ENCODE measurements at regions not wholly inside any gene's neighbourhood (a gene's known extent, or its start where the extent isn't known, plus 50 kb on each side); places are given as distances from the start of the nearest gene placed in this dataset.
A peak's percentile ranks its signal among the peaks of the same experiment; 100 is the strongest.
"Not testable (repeated sequence)": the region's sequence is repeated elsewhere in the genome, so short reads cannot be mapped to it uniquely, and the experiment has no call there.

DNA sequence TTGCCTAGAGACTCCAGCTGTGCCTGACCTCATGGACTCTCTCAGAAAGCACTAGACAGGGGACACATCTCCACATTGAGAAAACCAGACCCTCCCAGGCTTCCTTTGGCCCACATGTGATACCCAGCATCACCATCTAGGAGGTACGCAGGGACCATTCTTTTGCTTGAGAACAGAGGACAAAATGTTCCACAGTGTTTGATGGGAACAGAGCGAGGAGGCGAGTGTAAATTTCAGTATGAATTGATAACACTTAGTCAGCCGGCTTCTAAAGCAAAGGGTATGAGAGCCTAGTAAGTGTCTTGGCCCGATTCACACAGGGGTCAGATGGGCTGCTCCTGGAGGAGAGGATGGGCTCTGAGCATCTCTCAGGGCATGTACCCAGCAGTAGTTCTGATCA is 1052.4 kb downstream of the BCL11B start:
- Histone ChIP-seq H3K36me3 (ENCODE audit: control insufficient read depth in 2 of 2, insufficient read depth in 2 of 2, low read length in 1 of 2) (no peaks in the 10 kb centered on the region), H3K9me3 (ENCODE audit: control insufficient read depth in 2 of 2, insufficient read depth in 1 of 2, low read length in 1 of 2) (peaks cover 0 to 3% of the 10 kb centered on the region in 2 donors), H3K27me3 (ENCODE audit: control insufficient read depth in 2 of 2, insufficient read depth in 1 of 2, low read length in 1 of 2) (no peaks in the 10 kb centered on the region), H3K27ac (ENCODE audit: low read depth in 1 of 2, low read length in 1 of 2) (no peak overlapping the region), H3K4me3 (ENCODE audit: low read length in 2 of 2) (no peak overlapping the region), H3K4me1 (ENCODE audit: control insufficient read depth in 2 of 2, insufficient read depth in 2 of 2, low read length in 2 of 2) (peaks cover 26 to 65% of the 10 kb centered on the region in 2 donors)
- WGBS = 96% methylated on average over 5 of the region's 5 CpGs
- DNase-seq (ENCODE audit: low read depth in 6 of 9, low spot score in 9 of 9) = no peak

DNA sequence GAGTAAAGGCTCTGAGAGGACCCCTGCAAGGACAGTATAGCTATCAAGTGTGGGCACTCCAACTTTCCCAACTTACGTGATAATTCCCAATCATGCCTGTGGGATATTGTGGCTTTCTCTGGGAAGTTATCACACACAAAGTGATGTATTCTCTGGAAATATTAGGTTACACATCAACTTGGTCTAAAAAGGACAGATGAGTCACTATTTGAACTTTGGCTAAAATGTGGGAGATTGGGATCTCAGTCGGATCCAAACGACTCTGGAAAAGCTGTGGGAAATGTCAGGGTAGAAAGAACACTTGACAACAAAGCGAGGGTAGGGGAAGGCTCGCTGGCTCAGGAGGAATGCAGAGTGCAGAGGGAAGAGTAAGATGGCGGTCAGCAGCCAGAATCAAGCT is 1048.9 kb downstream of the BCL11B start:
- Histone ChIP-seq H3K4me1 (ENCODE audit: control insufficient read depth in 2 of 2, insufficient read depth in 2 of 2, low read length in 2 of 2) (peaks cover 24 to 68% of the 10 kb centered on the region in 2 donors), H3K36me3 (ENCODE audit: control insufficient read depth in 2 of 2, insufficient read depth in 2 of 2, low read length in 1 of 2) (no peaks in the 10 kb centered on the region), H3K9me3 (ENCODE audit: control insufficient read depth in 2 of 2, insufficient read depth in 1 of 2, low read length in 1 of 2) (peaks cover 0 to 3% of the 10 kb centered on the region in 2 donors), H3K4me3 (ENCODE audit: low read length in 2 of 2) (no peak overlapping the region), H3K27ac (ENCODE audit: low read depth in 1 of 2, low read length in 1 of 2) (peak overlapping the region; percentile 80 to 83), H3K27me3 (ENCODE audit: control insufficient read depth in 2 of 2, insufficient read depth in 1 of 2, low read length in 1 of 2) (no peaks in the 10 kb centered on the region)
- 97% methylated on average over 6 of the region's 6 CpGs for WGBS
- DNase-seq (ENCODE audit: low read depth in 6 of 9, low spot score in 9 of 9) = no peak

GRCh38 chr14:98223710-98224109 is 1048.3 kb downstream of the BCL11B start:
- WGBS = 47% methylated on average over 4 of the region's 4 CpGs
- not testable (repeated sequence) for H3K27me3 ChIP-seq (ENCODE audit: control insufficient read depth in 2 of 2, insufficient read depth in 1 of 2, low read length in 1 of 2); H3K4me3 ChIP-seq (ENCODE audit: low read length in 2 of 2); H3K9me3 ChIP-seq (ENCODE audit: control insufficient read depth in 2 of 2, insufficient read depth in 1 of 2, low read length in 1 of 2); H3K36me3 ChIP-seq (ENCODE audit: control insufficient read depth in 2 of 2, insufficient read depth in 2 of 2, low read length in 1 of 2)
- peak overlapping the region; percentile 80 to 83 for H3K27ac ChIP-seq (ENCODE audit: low read depth in 1 of 2, low read length in 1 of 2)
- H3K4me1 ChIP-seq (ENCODE audit: control insufficient read depth in 2 of 2, insufficient read depth in 2 of 2, low read length in 2 of 2) = peaks cover 24 to 68% of the 10 kb centered on the region in 2 donors
- DNase-seq (ENCODE audit: low read depth in 6 of 9, low spot score in 9 of 9) = peak in 7 of 9 donors; percentile 59 to 93 (median 80)

GRCh38 chr14:98226411-98226810 is 1045.6 kb downstream of the BCL11B start:
- peaks cover 0 to 3% of the 10 kb centered on the region in 2 donors for H3K9me3 ChIP-seq (ENCODE audit: control insufficient read depth in 2 of 2, insufficient read depth in 1 of 2, low read length in 1 of 2)
- H3K4me1 ChIP-seq (ENCODE audit: control insufficient read depth in 2 of 2, insufficient read depth in 2 of 2, low read length in 2 of 2) = peaks cover 27 to 79% of the 10 kb centered on the region in 2 donors
- DNase-seq (ENCODE audit: low read depth in 6 of 9, low spot score in 9 of 9) = no peak
- no peaks in the 10 kb centered on the region for H3K36me3 ChIP-seq (ENCODE audit: control insufficient read depth in 2 of 2, insufficient read depth in 2 of 2, low read length in 1 of 2)
- no peak overlapping the region for H3K4me3 ChIP-seq (ENCODE audit: low read length in 2 of 2)
- H3K27ac ChIP-seq (ENCODE audit: low read depth in 1 of 2, low read length in 1 of 2) = peak overlapping the region; percentile 20 to 58
- WGBS = 84% methylated on average over 8 of the region's 8 CpGs
- no peaks in the 10 kb centered on the region for H3K27me3 ChIP-seq (ENCODE audit: control insufficient read depth in 2 of 2, insufficient read depth in 1 of 2, low read length in 1 of 2)

- Histone ChIP-seq H3K4me3 (ENCODE audit: low read length in 2 of 2) (no peak overlapping the region), H3K4me1 (ENCODE audit: control insufficient read depth in 2 of 2, insufficient read depth in 2 of 2, low read length in 2 of 2) (peaks cover 27 to 79% of the 10 kb centered on the region in 2 donors), H3K36me3 (ENCODE audit: control insufficient read depth in 2 of 2, insufficient read depth in 2 of 2, low read length in 1 of 2) (no peaks in the 10 kb centered on the region), H3K9me3 (ENCODE audit: control insufficient read depth in 2 of 2, insufficient read depth in 1 of 2, low read length in 1 of 2) (peaks cover 0 to 3% of the 10 kb centered on the region in 2 donors), H3K27me3 (ENCODE audit: control insufficient read depth in 2 of 2, insufficient read depth in 1 of 2, low read length in 1 of 2) (no peaks in the 10 kb centered on the region), H3K27ac (ENCODE audit: low read depth in 1 of 2, low read length in 1 of 2) (peak overlapping the region; percentile 13 to 74)
- DNase-seq (ENCODE audit: low read depth in 6 of 9, low spot score in 9 of 9) = peak in 1 of 9 donors; percentile 50
- WGBS = 85% methylated on average over 12 of the region's 12 CpGs
These were observed 1044.8 kb downstream of the BCL11B start for GRCh38 chr14:98227000-98227726.

DNA sequence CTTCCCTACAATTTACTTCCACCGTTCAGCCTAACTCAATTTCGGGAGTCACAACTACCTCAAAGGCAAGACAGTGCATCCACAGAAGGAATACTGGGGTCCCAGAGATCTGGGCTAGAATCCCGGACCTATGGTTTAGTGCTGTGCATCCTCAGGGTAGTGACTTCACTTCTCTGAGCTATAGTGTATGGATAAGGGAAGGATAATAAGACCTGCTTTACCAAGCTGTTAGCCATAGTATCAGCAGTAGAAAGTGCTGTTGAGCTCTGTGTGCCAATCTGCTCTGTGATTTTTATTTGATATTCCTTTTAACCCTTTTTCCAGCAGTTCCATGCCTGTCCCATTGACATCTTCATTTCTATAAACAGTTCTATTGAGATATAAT is 1044.3 kb downstream of the BCL11B start:
- DNase-seq (ENCODE audit: low read depth in 6 of 9, low spot score in 9 of 9) = no peak
- no peak overlapping the region for H3K4me3 ChIP-seq (ENCODE audit: low read length in 2 of 2)
- H3K27ac ChIP-seq (ENCODE audit: low read depth in 1 of 2, low read length in 1 of 2) = peak overlapping the region in 1 of 2 donors; percentile 74
- WGBS = 95% methylated on average over 3 of the region's 3 CpGs
- H3K36me3 ChIP-seq (ENCODE audit: control insufficient read depth in 2 of 2, insufficient read depth in 2 of 2, low read length in 1 of 2) = no peaks in the 10 kb centered on the region
- H3K9me3 ChIP-seq (ENCODE audit: control insufficient read depth in 2 of 2, insufficient read depth in 1 of 2, low read length in 1 of 2) = peaks cover 0 to 3% of the 10 kb centered on the region in 2 donors
- H3K4me1 ChIP-seq (ENCODE audit: control insufficient read depth in 2 of 2, insufficient read depth in 2 of 2, low read length in 2 of 2) = peaks cover 27 to 77% of the 10 kb centered on the region in 2 donors
- no peaks in the 10 kb centered on the region for H3K27me3 ChIP-seq (ENCODE audit: control insufficient read depth in 2 of 2, insufficient read depth in 1 of 2, low read length in 1 of 2)

DNA sequence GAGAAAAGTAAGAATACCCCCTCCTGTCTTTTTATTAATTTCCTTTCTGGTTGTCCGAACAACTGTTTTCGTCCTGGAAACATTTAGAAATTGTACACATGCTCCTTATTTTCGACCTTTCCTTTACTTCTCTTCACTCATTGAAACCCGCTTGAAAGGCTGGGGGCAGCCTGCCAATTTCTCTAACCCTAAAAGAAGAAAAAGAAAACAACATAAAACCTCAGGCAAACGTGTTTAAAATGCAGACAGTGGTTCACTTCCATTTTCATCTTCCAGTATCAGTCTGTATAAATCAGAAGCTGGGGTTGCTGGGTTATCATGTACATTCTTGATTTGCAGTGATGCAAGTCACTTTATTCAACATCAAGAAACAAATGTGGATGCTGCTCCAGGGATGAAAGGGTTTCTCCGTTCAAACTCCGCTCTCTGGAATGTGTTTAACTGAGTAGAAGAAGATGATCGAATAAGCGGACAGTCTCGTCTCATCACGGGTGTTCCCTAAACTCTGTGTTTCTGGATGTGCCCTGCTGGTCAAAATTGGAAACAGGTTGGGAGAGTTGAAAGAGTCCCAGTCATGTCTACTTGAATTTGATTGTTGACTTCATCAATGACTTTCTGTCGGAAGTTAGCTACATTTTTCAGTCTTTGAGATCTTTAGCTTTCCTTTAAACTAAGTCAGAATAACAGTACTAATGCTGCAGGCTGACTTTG is 1042.2 kb downstream of the BCL11B start:
- DNase-seq (ENCODE audit: low read depth in 6 of 9, low spot score in 9 of 9) = no peak
- Histone ChIP-seq H3K4me3 (ENCODE audit: low read length in 2 of 2) (no peak overlapping the region), H3K27me3 (ENCODE audit: control insufficient read depth in 2 of 2, insufficient read depth in 1 of 2, low read length in 1 of 2) (no peaks in the 10 kb centered on the region), H3K9me3 (ENCODE audit: control insufficient read depth in 2 of 2, insufficient read depth in 1 of 2, low read length in 1 of 2) (no peaks in the 10 kb centered on the region), H3K4me1 (ENCODE audit: control insufficient read depth in 2 of 2, insufficient read depth in 2 of 2, low read length in 2 of 2) (peaks cover 18 to 60% of the 10 kb centered on the region in 2 donors), H3K36me3 (ENCODE audit: control insufficient read depth in 2 of 2, insufficient read depth in 2 of 2, low read length in 1 of 2) (no peaks in the 10 kb centered on the region), H3K27ac (ENCODE audit: low read depth in 1 of 2, low read length in 1 of 2) (no peak overlapping the region)
- WGBS = 75% methylated on average over 12 of the region's 12 CpGs

GRCh38 chr14:98230411-98230810 is 1041.6 kb downstream of the BCL11B start:
- WGBS = 93% methylated on average over 7 of the region's 7 CpGs

GRCh38 chr14:98231210-98231609 is 1040.8 kb downstream of the BCL11B start:
- WGBS = 100% methylated on average over 2 of the region's 2 CpGs
- no peak overlapping the region for H3K4me3 ChIP-seq (ENCODE audit: low read length in 2 of 2)
- H3K27ac ChIP-seq (ENCODE audit: low read depth in 1 of 2, low read length in 1 of 2) = no peak overlapping the region
- H3K27me3 ChIP-seq (ENCODE audit: control insufficient read depth in 2 of 2, insufficient read depth in 1 of 2, low read length in 1 of 2) = no peaks in the 10 kb centered on the region
- no peak for DNase-seq (ENCODE audit: low read depth in 6 of 9, low spot score in 9 of 9)
- H3K9me3 ChIP-seq (ENCODE audit: control insufficient read depth in 2 of 2, insufficient read depth in 1 of 2, low read length in 1 of 2) = no peaks in the 10 kb centered on the region
- no peaks in the 10 kb centered on the region for H3K36me3 ChIP-seq (ENCODE audit: control insufficient read depth in 2 of 2, insufficient read depth in 2 of 2, low read length in 1 of 2)
- peaks cover 14 to 51% of the 10 kb centered on the region in 2 donors for H3K4me1 ChIP-seq (ENCODE audit: control insufficient read depth in 2 of 2, insufficient read depth in 2 of 2, low read length in 2 of 2)

More at GRCh38 chr14:98230411-98230810, 1041.6 kb downstream of the BCL11B start:
- Histone ChIP-seq H3K27ac (ENCODE audit: low read depth in 1 of 2, low read length in 1 of 2) (no peak overlapping the region), H3K4me3 (ENCODE audit: low read length in 2 of 2) (no peak overlapping the region), H3K27me3 (ENCODE audit: control insufficient read depth in 2 of 2, insufficient read depth in 1 of 2, low read length in 1 of 2) (no peaks in the 10 kb centered on the region), H3K9me3 (ENCODE audit: control insufficient read depth in 2 of 2, insufficient read depth in 1 of 2, low read length in 1 of 2) (no peaks in the 10 kb centered on the region), H3K36me3 (ENCODE audit: control insufficient read depth in 2 of 2, insufficient read depth in 2 of 2, low read length in 1 of 2) (no peaks in the 10 kb centered on the region), H3K4me1 (ENCODE audit: control insufficient read depth in 2 of 2, insufficient read depth in 2 of 2, low read length in 2 of 2) (peaks cover 16 to 54% of the 10 kb centered on the region in 2 donors)
- no peak for DNase-seq (ENCODE audit: low read depth in 6 of 9, low spot score in 9 of 9)
